ENCODE measurements at regions not wholly inside any gene's neighbourhood (a gene's known extent, or its start where the extent isn't known, plus 50 kb on each side); places are given as distances from the start of the nearest gene placed in this dataset.
"Not testable (repeated sequence)": the region's sequence is repeated elsewhere in the genome, so short reads cannot be mapped to it uniquely, and the experiment has no call there.

- no peak for DNase-seq
Measured at GRCh38 chr7:142461437-142461836, 203.6 kb upstream of the PRSS58 start.

- DNase-seq: no peak
Measured at GRCh38 chr7:142460402-142461117, 202.7 kb upstream of the PRSS58 start.

- peak; percentile 50 for DNase-seq
Measured at GRCh38 chr7:142459551-142459963, 201.7 kb upstream of the PRSS58 start.

- DNase-seq: no peak
Measured at GRCh38 chr7:142457146-142457703, 199.4 kb upstream of the PRSS58 start.

- no peak for DNase-seq
Measured at GRCh38 chr7:142455392-142455791, 197.5 kb upstream of the PRSS58 start.

- no peak for DNase-seq
Measured at GRCh38 chr7:142454862-142455261, 197.0 kb upstream of the PRSS58 start.

GRCh38 chr7:142452791-142453190 is 194.9 kb upstream of the PRSS58 start:
- DNase-seq: no peak

GRCh38 chr7:142451817-142452216 is 194.0 kb upstream of the PRSS58 start:
- DNase-seq: no peak

GRCh38 chr7:142451296-142451695 is 193.4 kb upstream of the PRSS58 start:
- DNase-seq: no peak

GRCh38 chr7:142450695-142451094 is 192.8 kb upstream of the PRSS58 start:
- no peak for DNase-seq

GRCh38 chr7:142450206-142450605 is 192.3 kb upstream of the PRSS58 start:
- no peak for DNase-seq

GRCh38 chr7:142448857-142449256 is 191.0 kb upstream of the PRSS58 start:
- not testable (repeated sequence) for DNase-seq

GRCh38 chr7:142447762-142448161 is 189.9 kb upstream of the PRSS58 start:
- peak; percentile 9 for DNase-seq

- DNase-seq: peak; percentile 21
Measured at GRCh38 chr7:142445019-142445686, 187.3 kb upstream of the PRSS58 start.

- no peak for DNase-seq
Measured at GRCh38 chr7:142443216-142444010, 185.6 kb upstream of the PRSS58 start.

- DNase-seq: no peak
Measured at GRCh38 chr7:142442396-142442795, 184.5 kb upstream of the PRSS58 start.

GRCh38 chr7:142440906-142441411 is 183.1 kb upstream of the PRSS58 start:
- DNase-seq: no peak

GRCh38 chr7:142440219-142440905 is 182.5 kb upstream of the PRSS58 start:
- DNase-seq: no peak

GRCh38 chr7:142439739-142440138 is 181.9 kb upstream of the PRSS58 start:
- no peak for DNase-seq

GRCh38 chr7:142438923-142439515 is 181.2 kb upstream of the PRSS58 start:
- DNase-seq: no peak

- DNase-seq: peak; percentile 44
Measured at GRCh38 chr7:142438235-142438922, 180.5 kb upstream of the PRSS58 start.

- DNase-seq: no peak
Measured at GRCh38 chr7:142437741-142438140, 179.9 kb upstream of the PRSS58 start.
